OCI-LY7 (cell line): ENCODE measurements at regions not wholly inside any gene's neighbourhood (a gene's known extent, or its start where the extent isn't known, plus 50 kb on each side); places are given as distances from the start of the nearest gene placed in this dataset.

Experiments used
- BruUV-seq: library from RNA; stranded (reverse); fragments of 400-500 nt; replicated peaks from 2 replicates; lab custom pipeline; 2021; lab: Mats Ljungman, UMichigan
- CTCF ChIA-PET: fragments of 300-600 bp; sonication (Branson Sonifier 250); formaldehyde crosslinking; loops from one replicate; lab custom pipeline; 2022; ENCODE audit warnings: antibody characterized with exemption; ENCODE audit not compliant: unreplicated experiment; lab: Charles Lee
- POLR2A ChIA-PET: fragments of 300-600 bp; sonication (Branson Sonifier 250); formaldehyde crosslinking; loops from one replicate; lab custom pipeline; 2022; ENCODE audit warnings: antibody characterized with exemption; lab: Charles Lee
- DNase-seq: peaks from one replicate; pipeline ENCODE4 v3.0.0-alpha.2; 2015; ENCODE audit warnings: low spot score
- H2AFZ ChIP-seq: fragments of 200-600 bp; sonication (generic), shearing (Covaris generic); 2 replicates; pipeline ENCODE4 v1.6.1; 2014; ENCODE audit warnings: mild to moderate bottlenecking, antibody characterized with exemption, low read length, moderate library complexity
- H3K27ac ChIP-seq: fragments of 200-600 bp; sonication (generic); 2 replicates; pipeline ENCODE4 v1.5.1; 2014; ENCODE audit warnings: mixed run types, low read depth, mild to moderate bottlenecking, moderate library complexity, low read length, inconsistent platforms; ENCODE audit not compliant: poor library complexity, severe bottlenecking
- H3K36me3 ChIP-seq: fragments of 200-600 bp; sonication (generic); 2 replicates; pipeline ENCODE4 v1.6.1; 2014; ENCODE audit warnings: mild to moderate bottlenecking, antibody characterized with exemption, low read length, moderate library complexity, mixed read lengths; ENCODE audit not compliant: insufficient read depth
- H3K4me1 ChIP-seq: fragments of 200-600 bp; sonication (generic); 2 replicates; pipeline ENCODE4 v1.5.1; 2014; ENCODE audit warnings: mild to moderate bottlenecking, low read length; ENCODE audit not compliant: insufficient read depth, poor library complexity, severe bottlenecking
- H3K4me2 ChIP-seq: fragments of 200-600 bp; sonication (generic); 2 replicates; pipeline ENCODE4 v1.6.1; 2014; ENCODE audit warnings: mild to moderate bottlenecking, low read length
- H3K4me3 ChIP-seq: fragments of 200-600 bp; sonication (generic); 2 replicates; pipeline ENCODE4 v1.5.1; 2014; ENCODE audit warnings: mild to moderate bottlenecking, low read depth, low read length; ENCODE audit not compliant: poor library complexity, severe bottlenecking
- H3K79me2 ChIP-seq: fragments of 200-600 bp; sonication (generic); 2 replicates; pipeline ENCODE4 v1.6.1; 2016; ENCODE audit warnings: low read depth, mild to moderate bottlenecking, low read length, moderate library complexity, mixed read lengths; ENCODE audit not compliant: insufficient read depth
- H3K9me2 ChIP-seq: fragments of 200-600 bp; sonication (generic); 2 replicates; pipeline ENCODE4 v1.6.1; 2016; ENCODE audit warnings: mild to moderate bottlenecking, low read length, mixed read lengths; ENCODE audit not compliant: insufficient read depth
- H3K9me3 ChIP-seq: fragments of 200-600 bp; sonication (generic); 2 replicates; pipeline ENCODE4 v1.6.1; 2014; ENCODE audit warnings: mild to moderate bottlenecking, mixed run types, low read length, mixed read lengths
- H4K20me1 ChIP-seq: fragments of 200-600 bp; sonication (generic); 2 replicates; pipeline ENCODE4 v1.6.1; 2014; ENCODE audit warnings: mild to moderate bottlenecking, antibody characterized with exemption, low read length, moderate library complexity, mixed read lengths; ENCODE audit not compliant: insufficient read depth
- CTCF ChIP-seq: fragments of 200-600 bp; sonication (generic); conservative IDR thresholded peaks from 2 replicates; pipeline ENCODE4 v1.5.1; 2014; ENCODE audit warnings: mild to moderate bottlenecking, antibody characterized with exemption, low read length, moderate library complexity, mixed read lengths
- EZH2phosphoT487 ChIP-seq: fragments of 200-600 bp; sonication (generic); IDR thresholded peaks from 2 replicates; pipeline ENCODE4 v1.6.1; 2018; ENCODE audit warnings: low read depth, borderline replicate concordance, mild to moderate bottlenecking, mixed run types, antibody characterized with exemption, low read length, moderate library complexity, mixed read lengths
- intact Hi-C: fragments of 100-400 bp; cut with micrococcal nuclease; formaldehyde crosslinking; loops from one replicate; pipeline ENCODE4 v1.10.0; 2022; ENCODE audit not compliant: unreplicated experiment

- TF ChIP-seq CTCF: no peak
- no peak for TF ChIP-seq EZH2phosphoT487
- no TSS peak for BruUV-seq
- CTCF ChIA-PET: no interaction called here
- Histone ChIP-seq H3K4me3 (no peak overlapping the region), H4K20me1 (no peaks in the 10 kb centered on the region), H3K36me3 (peaks cover 3% of the 10 kb centered on the region; the same call in 1 of the 2 replicates), H3K27ac (no peak overlapping the region), H3K9me3 (peaks cover 23% of the 10 kb centered on the region; the same call in 1 of the 2 replicates), H3K79me2 (no peaks in the 10 kb centered on the region), H3K4me1 (no peaks in the 10 kb centered on the region), H3K4me2 (no peak overlapping the region), H3K9me2 (no peaks in the 10 kb centered on the region), H2AFZ (no peak overlapping the region)
- POLR2A ChIA-PET: interaction anchor here (0.9 to 1.4 kb wide), 2 partner anchors 9 to 20 kb away, joined by 3 to 4 read pairs; no protein-coding TSS in a partner anchor
- no peak for DNase-seq
- intact Hi-C loops: no loop called here
These were observed 177.5 kb downstream of the AASDH start for GRCh38 chr4:56209767-56210166.

GRCh38 chr4:56208103-56208502 is 179.2 kb downstream of the AASDH start:
- Histone ChIP-seq H3K36me3 (peaks cover 3% of the 10 kb centered on the region; the same call in 1 of the 2 replicates), H3K9me2 (no peaks in the 10 kb centered on the region), H2AFZ (no peak overlapping the region), H4K20me1 (no peaks in the 10 kb centered on the region), H3K79me2 (no peaks in the 10 kb centered on the region), H3K4me2 (no peak overlapping the region), H3K4me1 (no peaks in the 10 kb centered on the region), H3K27ac (no peak overlapping the region), H3K9me3 (peaks cover 23% of the 10 kb centered on the region; the same call in 1 of the 2 replicates), H3K4me3 (no peak overlapping the region)
- BruUV-seq: no TSS peak
- no peak for DNase-seq
- intact Hi-C loops: no loop called here
- ChIA-PET POLR2A (no interaction called here), CTCF (no interaction called here)
- no peak for TF ChIP-seq CTCF
- no peak for TF ChIP-seq EZH2phosphoT487

GRCh38 chr4:56206258-56206657 is 181.0 kb downstream of the AASDH start:
- Histone ChIP-seq H3K9me3 (peaks cover 14% of the 10 kb centered on the region; the same call in 1 of the 2 replicates), H3K27ac (no peak overlapping the region), H3K79me2 (no peaks in the 10 kb centered on the region), H4K20me1 (no peaks in the 10 kb centered on the region), H2AFZ (no peak overlapping the region), H3K4me1 (no peaks in the 10 kb centered on the region), H3K9me2 (no peaks in the 10 kb centered on the region), H3K4me3 (no peak overlapping the region), H3K36me3 (peaks cover 2% of the 10 kb centered on the region; the same call in 1 of the 2 replicates), H3K4me2 (no peak overlapping the region)
- ChIA-PET POLR2A (interaction anchor here (0.6 kb wide), 1 partner anchor 514 kb away, joined by 3 read pairs; no protein-coding TSS in a partner anchor), CTCF (no interaction called here)
- intact Hi-C loops: no loop called here
- TF ChIP-seq CTCF (no peak), EZH2phosphoT487 (no peak)
- DNase-seq: no peak
- BruUV-seq: no TSS peak
